ENCODE measurements at regions not wholly inside any gene's neighbourhood (a gene's known extent, or its start where the extent isn't known, plus 50 kb on each side); places are given as distances from the start of the nearest gene placed in this dataset.

DNA sequence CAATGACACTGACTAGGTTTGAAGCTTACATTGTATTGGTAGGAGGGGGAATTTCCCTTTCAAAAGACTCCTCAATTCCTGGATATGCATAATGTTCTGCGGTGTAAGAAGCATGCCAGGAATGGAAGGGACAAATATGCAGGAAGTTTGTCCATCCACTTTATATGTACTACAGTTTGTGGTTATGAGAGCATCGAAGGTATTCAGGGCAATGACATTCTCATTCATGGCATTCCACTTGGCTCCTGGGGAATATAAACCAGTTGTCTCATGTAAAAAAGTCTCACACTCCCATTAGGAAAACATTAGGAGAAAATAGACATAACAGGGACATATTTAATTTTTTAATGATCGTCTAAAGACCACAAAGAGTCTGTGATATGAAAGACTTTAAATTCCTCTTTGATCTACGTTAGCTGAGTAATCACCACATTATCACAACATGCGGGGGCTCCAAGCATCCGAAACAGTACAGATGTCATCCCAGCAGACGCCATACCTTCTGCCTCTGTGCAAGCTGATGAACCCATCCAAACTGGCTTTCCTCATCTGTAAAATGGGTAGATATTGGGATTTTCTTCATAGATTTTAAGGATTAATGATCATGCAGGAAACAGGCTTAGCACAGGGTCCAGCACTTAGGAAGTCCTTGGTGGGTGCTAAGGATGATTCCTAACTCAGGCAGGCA lies 675.3 kb downstream of the INHBA start:
- no peaks in the 10 kb centered on the region for H3K9me3 Mint-ChIP-seq (ENCODE audit: unreplicated experiment)
- no peak for TF ChIP-seq CTCF (IDR thresholded peaks at IDR 0.05; ENCODE audit: unreplicated experiment)
- no peak overlapping the region for H3K4me3 Mint-ChIP-seq (ENCODE audit: unreplicated experiment)
- no peak overlapping the region for H3K27ac Mint-ChIP-seq (ENCODE audit: low read depth, unreplicated experiment)
- H3K27me3 Mint-ChIP-seq (ENCODE audit: insufficient read depth, unreplicated experiment) = no peaks in the 10 kb centered on the region
- DNase-seq (ENCODE audit: unreplicated experiment) = peak; percentile 51
- POLR2A ChIA-PET = no interaction called here
- CTCF ChIA-PET = no interaction called here
- no TSS peak for BruUV-seq (replicated peaks)
- peaks cover 24% of the 10 kb centered on the region for H3K4me1 Mint-ChIP-seq (ENCODE audit: insufficient read depth, unreplicated experiment)
- no peaks in the 10 kb centered on the region for H3K36me3 Mint-ChIP-seq (ENCODE audit: insufficient read depth, unreplicated experiment)
- intact Hi-C loops (cut with micrococcal nuclease) = loop anchor here (5.0 to 10.0 kb wide), 2 partner anchors 197 to 670 kb away; no protein-coding TSS in a partner anchor

GRCh38 chr7:41024126-41024525 lies 678.8 kb downstream of the INHBA start:
- no peak overlapping the region for H3K4me3 Mint-ChIP-seq (ENCODE audit: unreplicated experiment)
- no TSS peak for BruUV-seq (replicated peaks)
- ChIA-PET CTCF (no interaction called here), POLR2A (no interaction called here)
- H3K4me1 Mint-ChIP-seq (ENCODE audit: insufficient read depth, unreplicated experiment) = peaks cover 15% of the 10 kb centered on the region
- H3K36me3 Mint-ChIP-seq (ENCODE audit: insufficient read depth, unreplicated experiment) = no peaks in the 10 kb centered on the region
- H3K27ac Mint-ChIP-seq (ENCODE audit: low read depth, unreplicated experiment) = no peak overlapping the region
- intact Hi-C loops (cut with micrococcal nuclease) = loop anchor here (10.0 kb wide), 1 partner anchor 201 kb away; no protein-coding TSS in a partner anchor
- DNase-seq (ENCODE audit: unreplicated experiment) = no peak
- H3K27me3 Mint-ChIP-seq (ENCODE audit: insufficient read depth, unreplicated experiment) = no peaks in the 10 kb centered on the region
- no peaks in the 10 kb centered on the region for H3K9me3 Mint-ChIP-seq (ENCODE audit: unreplicated experiment)
- no peak for TF ChIP-seq CTCF (IDR thresholded peaks at IDR 0.05; ENCODE audit: unreplicated experiment)

- no TSS peak for BruUV-seq (replicated peaks)
Observed at GRCh38 chr7:41020056-41020455, 682.8 kb downstream of the INHBA start.

GRCh38 chr7:41013117-41013516 lies 689.8 kb downstream of the INHBA start:
- BruUV-seq (replicated peaks) = no TSS peak

More at GRCh38 chr7:41020056-41020455, 682.8 kb downstream of the INHBA start:
- intact Hi-C loops (cut with micrococcal nuclease) = loop anchor here (10.0 kb wide), 1 partner anchor 205 kb away; no protein-coding TSS in a partner anchor
- Mint-ChIP-seq H3K36me3 (ENCODE audit: insufficient read depth, unreplicated experiment) (no peaks in the 10 kb centered on the region), H3K27me3 (ENCODE audit: insufficient read depth, unreplicated experiment) (no peaks in the 10 kb centered on the region), H3K27ac (ENCODE audit: low read depth, unreplicated experiment) (no peak overlapping the region), H3K4me1 (ENCODE audit: insufficient read depth, unreplicated experiment) (no peaks in the 10 kb centered on the region), H3K9me3 (ENCODE audit: unreplicated experiment) (no peaks in the 10 kb centered on the region), H3K4me3 (ENCODE audit: unreplicated experiment) (no peak overlapping the region)
- POLR2A ChIA-PET = interaction anchor here (1.1 kb wide), 1 partner anchor 686 kb away, joined by 3 read pairs; no protein-coding TSS in a partner anchor
- no peak for TF ChIP-seq CTCF (IDR thresholded peaks at IDR 0.05; ENCODE audit: unreplicated experiment)
- DNase-seq (ENCODE audit: unreplicated experiment) = no peak
- CTCF ChIA-PET = interaction anchor here (0.5 kb wide), 1 partner anchor 770 kb away, joined by 3 read pairs; no protein-coding TSS in a partner anchor

More at GRCh38 chr7:41013117-41013516, 689.8 kb downstream of the INHBA start:
- POLR2A ChIA-PET = no interaction called here
- H3K27ac Mint-ChIP-seq (ENCODE audit: low read depth, unreplicated experiment) = no peak overlapping the region
- no peak overlapping the region for H3K4me3 Mint-ChIP-seq (ENCODE audit: unreplicated experiment)
- no peak for DNase-seq (ENCODE audit: unreplicated experiment)
- H3K4me1 Mint-ChIP-seq (ENCODE audit: insufficient read depth, unreplicated experiment) = peaks cover 6% of the 10 kb centered on the region
- no peaks in the 10 kb centered on the region for H3K36me3 Mint-ChIP-seq (ENCODE audit: insufficient read depth, unreplicated experiment)
- H3K27me3 Mint-ChIP-seq (ENCODE audit: insufficient read depth, unreplicated experiment) = no peaks in the 10 kb centered on the region
- intact Hi-C loops (cut with micrococcal nuclease) = no loop called here
- H3K9me3 Mint-ChIP-seq (ENCODE audit: unreplicated experiment) = peaks cover 8% of the 10 kb centered on the region
- TF ChIP-seq CTCF (IDR thresholded peaks at IDR 0.05; ENCODE audit: unreplicated experiment) = no peak
- CTCF ChIA-PET = no interaction called here

All from MCF 10A (cell line).